Muscle layer of colon (tissue), 2 donors: ENCODE measurements at regions not wholly inside any gene's neighbourhood (a gene's known extent, or its start where the extent isn't known, plus 50 kb on each side); places are given as distances from the start of the nearest gene placed in this dataset.
"Not testable (repeated sequence)": the region's sequence is repeated elsewhere in the genome, so short reads cannot be mapped to it uniquely, and the experiment has no call there.

Experiments
- H3K27ac ChIP-seq: one replicate; pipeline ENCODE4 v1.7.0; 2013; ENCODE audit warnings: low read depth, mild to moderate bottlenecking, low read length, moderate library complexity
- H3K27me3 ChIP-seq, 2 donors: one replicate each; pipeline ENCODE4 v1.7.0; 2013; ENCODE audit warnings: low read length in 2 of 2, mild to moderate bottlenecking in 2 of 2; ENCODE audit not compliant: insufficient read depth in 2 of 2, control insufficient read depth in 1 of 2
- H3K36me3 ChIP-seq: one replicate; pipeline ENCODE4 v1.7.0; 2013; ENCODE audit warnings: mild to moderate bottlenecking, low read length; ENCODE audit not compliant: insufficient read depth
- H3K4me1 ChIP-seq: one replicate; pipeline ENCODE4 v1.7.0; 2013; ENCODE audit warnings: mild to moderate bottlenecking, low read length; ENCODE audit not compliant: insufficient read depth
- H3K4me3 ChIP-seq, 2 donors: one replicate each; pipeline ENCODE4 v1.7.0; 2013; ENCODE audit warnings: low read length in 2 of 2, low read depth in 1 of 2, mild to moderate bottlenecking in 1 of 2, moderate library complexity in 1 of 2
- H3K9ac ChIP-seq: one replicate; pipeline ENCODE4 v1.7.0; 2013; ENCODE audit warnings: low read length
- H3K9me3 ChIP-seq: one replicate; pipeline ENCODE4 v1.7.0; 2013; ENCODE audit warnings: mild to moderate bottlenecking, low read length
- donor health status: abdominal sarcoma.
- donor health status: Adenocarcinoma of cecum.

GRCh38 chr6:40681622-40682021 is 94.5 kb upstream of the LRFN2 start:
- H3K27me3 ChIP-seq = no peaks in the 10 kb centered on the region
- H3K4me1 ChIP-seq = no peaks in the 10 kb centered on the region
- H3K27ac ChIP-seq = no peak overlapping the region
- H3K4me3 ChIP-seq = no peak overlapping the region
- H3K9me3 ChIP-seq = no peaks in the 10 kb centered on the region
- H3K9ac ChIP-seq = no peak overlapping the region
- no peaks in the 10 kb centered on the region for H3K36me3 ChIP-seq

GRCh38 chr6:40678941-40679340 is 91.8 kb upstream of the LRFN2 start:
- Histone ChIP-seq H3K4me1 (no peaks in the 10 kb centered on the region), H3K36me3 (no peaks in the 10 kb centered on the region), H3K4me3 (no peak overlapping the region), H3K27me3 (peaks cover 0 to 1% of the 10 kb centered on the region in 2 donors), H3K9ac (no peak overlapping the region), H3K9me3 (no peaks in the 10 kb centered on the region), H3K27ac (no peak overlapping the region)

GRCh38 chr6:40674170-40674569 is 87.0 kb upstream of the LRFN2 start:
- Histone ChIP-seq H3K27ac (no peak overlapping the region), H3K4me1 (no peaks in the 10 kb centered on the region), H3K4me3 (no peak overlapping the region), H3K27me3 (peaks cover 0 to 4% of the 10 kb centered on the region in 2 donors), H3K9ac (no peak overlapping the region), H3K36me3 (no peaks in the 10 kb centered on the region), H3K9me3 (no peaks in the 10 kb centered on the region)

GRCh38 chr6:40672087-40672486 is 84.9 kb upstream of the LRFN2 start:
- Histone ChIP-seq H3K36me3 (no peaks in the 10 kb centered on the region), H3K9ac (no peak overlapping the region), H3K4me3 (no peak overlapping the region), H3K27me3 (peaks cover 0 to 4% of the 10 kb centered on the region in 2 donors), H3K4me1 (no peaks in the 10 kb centered on the region), H3K9me3 (no peaks in the 10 kb centered on the region), H3K27ac (no peak overlapping the region)

- no peaks in the 10 kb centered on the region for H3K4me1 ChIP-seq
- H3K27ac ChIP-seq = no peak overlapping the region
- no peak overlapping the region for H3K4me3 ChIP-seq
- no peaks in the 10 kb centered on the region for H3K36me3 ChIP-seq
- peaks cover 0 to 4% of the 10 kb centered on the region in 2 donors for H3K27me3 ChIP-seq
- no peaks in the 10 kb centered on the region for H3K9me3 ChIP-seq
- no peak overlapping the region for H3K9ac ChIP-seq
Observed at GRCh38 chr6:40671694-40672050, 84.5 kb upstream of the LRFN2 start.

DNA sequence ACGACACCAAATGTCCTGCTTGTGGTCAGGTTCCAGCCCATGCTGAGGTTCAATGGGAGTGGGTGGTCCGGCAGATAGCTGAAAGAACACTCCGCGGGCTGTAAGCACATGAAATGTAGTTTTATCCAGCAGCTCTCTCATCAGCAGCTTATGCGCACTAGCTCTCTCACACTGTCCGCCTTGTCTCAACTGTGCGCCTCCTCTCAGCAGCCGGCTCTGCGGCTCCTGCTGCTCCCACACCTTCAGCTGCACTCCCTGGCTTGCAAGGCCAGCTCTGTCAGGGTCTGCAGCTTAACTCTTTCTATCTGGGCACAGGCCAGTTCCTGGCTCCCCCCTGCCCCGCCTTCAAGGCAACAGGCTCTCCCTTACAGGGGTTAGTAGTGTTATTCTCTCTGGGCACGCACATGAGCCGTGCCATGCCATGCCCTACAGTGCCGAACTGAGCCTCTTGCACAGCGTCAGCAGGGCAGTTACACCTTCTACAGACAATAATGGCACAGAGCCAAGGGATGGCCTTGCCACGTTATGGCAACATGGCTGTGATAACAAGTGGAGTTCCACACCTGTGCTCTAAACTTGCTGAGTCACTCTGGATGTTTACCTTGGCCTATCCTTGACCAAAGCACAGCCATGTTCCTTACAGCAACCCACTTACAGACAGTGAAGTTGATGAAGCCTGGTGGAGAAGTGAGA is 84.0 kb upstream of the LRFN2 start:
- H3K9ac ChIP-seq = no peak overlapping the region
- H3K4me1 ChIP-seq = no peaks in the 10 kb centered on the region
- H3K36me3 ChIP-seq = no peaks in the 10 kb centered on the region
- no peak overlapping the region for H3K4me3 ChIP-seq
- H3K27me3 ChIP-seq = peaks cover 0 to 4% of the 10 kb centered on the region in 2 donors
- no peak overlapping the region for H3K27ac ChIP-seq
- no peaks in the 10 kb centered on the region for H3K9me3 ChIP-seq

DNA sequence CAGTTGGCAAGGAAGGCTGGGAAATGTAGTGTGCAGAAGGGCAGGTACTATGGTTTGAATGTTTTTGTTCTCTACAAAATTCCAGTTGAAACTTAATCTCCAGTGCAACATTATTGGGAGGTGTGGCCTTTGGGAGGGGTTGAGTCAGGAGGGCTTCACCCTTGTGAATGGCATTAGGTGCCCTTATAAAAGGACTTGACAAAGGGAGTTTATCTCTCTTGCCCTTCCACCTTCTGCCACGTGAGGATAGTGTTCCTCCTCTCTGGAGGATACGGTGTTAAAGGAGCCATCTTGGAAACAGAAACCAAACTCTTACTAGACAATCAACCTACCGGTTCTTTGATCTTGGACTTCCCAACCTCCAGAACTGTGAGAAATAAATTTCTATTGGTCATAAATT is 82.2 kb upstream of the LRFN2 start:
- H3K9me3 ChIP-seq = peaks cover 13% of the 10 kb centered on the region
- no peak overlapping the region for H3K4me3 ChIP-seq
- no peaks in the 10 kb centered on the region for H3K4me1 ChIP-seq
- no peak overlapping the region for H3K9ac ChIP-seq
- H3K27me3 ChIP-seq = peaks cover 0 to 4% of the 10 kb centered on the region in 2 donors
- no peaks in the 10 kb centered on the region for H3K36me3 ChIP-seq
- H3K27ac ChIP-seq = no peak overlapping the region

DNA sequence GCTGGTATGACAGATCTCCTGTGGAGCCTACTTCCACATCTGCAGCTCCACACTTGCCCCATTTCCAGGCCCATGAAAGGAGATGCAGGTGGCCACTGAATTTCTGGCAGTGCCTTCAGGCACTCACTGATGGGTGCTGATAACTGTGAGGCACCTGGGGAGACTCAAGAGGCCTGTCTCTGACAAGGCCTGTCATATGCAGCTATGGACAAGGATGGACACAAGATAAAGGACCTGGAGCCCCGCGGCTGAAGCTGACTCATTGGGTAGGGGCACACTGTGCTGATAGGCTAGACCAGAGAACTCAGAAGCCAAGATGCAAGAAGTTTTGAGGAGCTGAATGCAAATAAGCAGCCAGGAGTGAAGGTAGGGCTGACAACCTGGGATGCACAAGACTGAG is 81.0 kb upstream of the LRFN2 start:
- H3K36me3 ChIP-seq = no peaks in the 10 kb centered on the region
- H3K4me1 ChIP-seq = no peaks in the 10 kb centered on the region
- H3K27me3 ChIP-seq = no peaks in the 10 kb centered on the region
- H3K9ac ChIP-seq = no peak overlapping the region
- H3K4me3 ChIP-seq = no peak overlapping the region
- peaks cover 16% of the 10 kb centered on the region for H3K9me3 ChIP-seq
- H3K27ac ChIP-seq = no peak overlapping the region

- no peak overlapping the region for H3K27ac ChIP-seq
- H3K4me1 ChIP-seq = no peaks in the 10 kb centered on the region
- H3K4me3 ChIP-seq = no peak overlapping the region
- peaks cover 16% of the 10 kb centered on the region for H3K9me3 ChIP-seq
- H3K36me3 ChIP-seq = no peaks in the 10 kb centered on the region
- H3K27me3 ChIP-seq = no peaks in the 10 kb centered on the region
- H3K9ac ChIP-seq = no peak overlapping the region
Observed at GRCh38 chr6:40666530-40666929, 79.4 kb upstream of the LRFN2 start.

GRCh38 chr6:40661726-40662125 is 74.6 kb upstream of the LRFN2 start:
- Histone ChIP-seq H3K9me3 (peaks cover 16% of the 10 kb centered on the region), H3K4me3 (no peak overlapping the region), H3K4me1 (no peaks in the 10 kb centered on the region), H3K27me3 (no peaks in the 10 kb centered on the region), H3K36me3 (no peaks in the 10 kb centered on the region), H3K9ac (no peak overlapping the region), H3K27ac (no peak overlapping the region)

DNA sequence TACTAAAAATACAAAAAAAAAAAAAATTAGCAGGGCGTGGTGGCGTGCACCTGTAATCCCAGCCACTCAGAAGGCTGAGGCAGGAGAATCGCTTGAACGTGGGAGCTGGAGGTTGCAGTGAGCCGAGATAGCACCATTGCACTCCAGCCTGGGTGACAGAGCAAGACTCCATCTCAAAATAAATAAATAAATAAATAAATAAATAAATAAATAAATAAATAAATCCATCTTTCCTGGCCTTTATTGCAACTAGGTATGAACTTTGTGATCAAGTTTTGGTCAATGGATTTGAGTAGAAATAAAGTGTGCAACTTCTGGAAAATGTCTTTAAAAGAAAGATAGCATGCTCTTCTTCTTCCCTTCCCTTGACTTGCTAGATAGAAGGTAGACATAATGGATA is 69.6 kb upstream of the LRFN2 start:
- H3K27me3 ChIP-seq, H3K36me3 ChIP-seq, H3K4me1 ChIP-seq, H3K4me3 ChIP-seq, H3K27ac ChIP-seq, H3K9me3 ChIP-seq, H3K9ac ChIP-seq: not testable (repeated sequence)

DNA sequence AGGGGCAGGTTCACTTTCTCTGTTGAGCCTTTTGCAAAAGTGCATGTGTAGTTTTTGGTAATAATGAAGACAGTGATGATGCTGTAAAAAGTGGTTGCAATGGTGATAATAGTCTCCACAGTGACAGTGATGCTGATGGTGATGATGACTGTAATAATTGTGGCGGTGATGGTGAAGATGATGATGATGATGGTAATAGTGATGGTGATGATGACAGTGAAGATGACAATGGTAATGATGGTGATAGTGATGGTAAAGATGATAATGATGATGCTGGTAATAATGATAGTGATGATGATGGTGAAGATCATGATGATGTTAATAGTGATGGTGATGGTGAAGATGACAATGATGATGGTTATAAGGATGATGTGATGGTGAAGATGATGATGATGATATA is 67.7 kb upstream of the LRFN2 start:
- Histone ChIP-seq H3K36me3 (no peaks in the 10 kb centered on the region), H3K27me3 (no peaks in the 10 kb centered on the region), H3K4me3 (no peak overlapping the region), H3K27ac (no peak overlapping the region), H3K4me1 (no peaks in the 10 kb centered on the region), H3K9ac (no peak overlapping the region), H3K9me3 (no peaks in the 10 kb centered on the region)
